Trophoblast cell (in vitro differentiated cells and primary cell): ENCODE measurements at regions not wholly inside any gene's neighbourhood (a gene's known extent, or its start where the extent isn't known, plus 50 kb on each side); places are given as distances from the start of the nearest gene placed in this dataset.

ENCODE experiments used
- DNase-seq, 2 donors: peaks; one replicate each; pipeline ENCODE4 v3.0.0-alpha.2; 2016
- H2AFZ ChIP-seq: 2 replicates; pipeline ENCODE4 v1.6.1; 2013; ENCODE audit warnings: low read length, moderate library complexity, mild to moderate bottlenecking; ENCODE audit not compliant: insufficient read depth, poor library complexity
- H2AK5ac ChIP-seq: 2 replicates; pipeline ENCODE4 v1.6.1; 2013; ENCODE audit warnings: mild to moderate bottlenecking, low read length
- H2BK120ac ChIP-seq: 2 replicates; pipeline ENCODE4 v1.6.1; 2013; ENCODE audit warnings: low read length, mild to moderate bottlenecking, moderate library complexity; ENCODE audit not compliant: insufficient read depth, poor library complexity
- H2BK12ac ChIP-seq: 2 replicates; pipeline ENCODE4 v1.6.1; 2013; ENCODE audit warnings: mild to moderate bottlenecking, low read length, moderate library complexity
- H2BK5ac ChIP-seq: 2 replicates; pipeline ENCODE4 v1.6.1; 2013; ENCODE audit warnings: low read length, low read depth, moderate library complexity, mild to moderate bottlenecking; ENCODE audit not compliant: poor library complexity
- H3K14ac ChIP-seq: 2 replicates; pipeline ENCODE4 v1.6.1; 2013; ENCODE audit warnings: mild to moderate bottlenecking, low read length
- H3K18ac ChIP-seq: 2 replicates; pipeline ENCODE4 v1.6.1; 2013; ENCODE audit warnings: mild to moderate bottlenecking, low read length
- H3K23ac ChIP-seq: 2 replicates; pipeline ENCODE4 v1.6.1; 2013; ENCODE audit warnings: low read length
- H3K27ac ChIP-seq: 2 replicates; pipeline ENCODE4 v1.5.1; 2013; ENCODE audit warnings: low read depth, mild to moderate bottlenecking, inconsistent platforms, low read length, moderate library complexity
- H3K27me3 ChIP-seq: 2 replicates; pipeline ENCODE4 v1.6.1; 2013; ENCODE audit warnings: inconsistent platforms, mild to moderate bottlenecking, low read length, moderate library complexity; ENCODE audit not compliant: insufficient read depth
- H3K36me3 ChIP-seq, 2 experiments: 1 replicate in 1 of 2; 2 replicates in 1 of 2; pipeline ENCODE4 v1.6.1; 2013; ENCODE audit warnings: low read length in 2 of 2, mild to moderate bottlenecking in 2 of 2, moderate library complexity in 1 of 2; ENCODE audit not compliant: insufficient read depth in 2 of 2, control insufficient read depth in 1 of 2
- H3K4ac ChIP-seq: 2 replicates; pipeline ENCODE4 v1.6.1; 2013; ENCODE audit warnings: low read depth, mild to moderate bottlenecking, low read length, moderate library complexity
- H3K4me1 ChIP-seq, 2 experiments: 1 replicate in 1 of 2; 2 replicates in 1 of 2; pipeline ENCODE4 v1.6.1; 2013; ENCODE audit warnings: low read length in 2 of 2, mild to moderate bottlenecking in 2 of 2, moderate library complexity in 1 of 2; ENCODE audit not compliant: insufficient read depth in 2 of 2, control insufficient read depth in 1 of 2
- H3K4me2 ChIP-seq: 2 replicates; pipeline ENCODE4 v1.6.1; 2013; ENCODE audit warnings: inconsistent platforms, mild to moderate bottlenecking, low read length, moderate library complexity
- H3K4me3 ChIP-seq: 2 replicates; pipeline ENCODE4 v1.5.1; 2013; ENCODE audit warnings: mild to moderate bottlenecking, low read depth, low read length, inconsistent platforms
- H3K79me1 ChIP-seq: one replicate; pipeline ENCODE4 v1.6.1; 2013; ENCODE audit warnings: low read length
- H3K79me2 ChIP-seq: 2 replicates; pipeline ENCODE4 v1.6.1; 2013; ENCODE audit warnings: low read length, mild to moderate bottlenecking; ENCODE audit not compliant: control insufficient read depth, insufficient read depth, poor library complexity
- H3K9ac ChIP-seq: 2 replicates; pipeline ENCODE4 v1.6.1; 2013; ENCODE audit warnings: mild to moderate bottlenecking, low read length
- H3K9me3 ChIP-seq: 2 replicates; pipeline ENCODE4 v1.6.1; 2013; ENCODE audit warnings: low read depth, mild to moderate bottlenecking, control low read depth, inconsistent platforms, low read length; ENCODE audit not compliant: insufficient read depth
- H4K12ac ChIP-seq: 2 replicates; pipeline ENCODE4 v1.6.1; 2013; ENCODE audit warnings: low read depth, mild to moderate bottlenecking, low read length, moderate library complexity
- H4K8ac ChIP-seq: 2 replicates; pipeline ENCODE4 v1.6.1; 2013; ENCODE audit warnings: low read depth, mild to moderate bottlenecking, low read length, moderate library complexity
- H4K91ac ChIP-seq: one replicate; pipeline ENCODE4 v1.6.1; 2013; ENCODE audit warnings: low read depth, mild to moderate bottlenecking, low read length, moderate library complexity
- WGBS: extraction: QIAGEN DNeasy Blood & Tissue Kit; methylation state at CpG from one replicate; pipeline ENCODE4 v1.1.7; 2013; ENCODE audit warnings: missing lambda C conversion rate; ENCODE audit not compliant: insufficient read length, insufficient coverage; ENCODE audit errors: extremely low coverage; 5-methylcytosine and 5-hydroxymethylcytosine counted together

GRCh38 chr16:64892835-64893785, 228.8 kb downstream of the CDH11 start:
- WGBS, result no CpG with 5 or more reads among the region's 11 CpGs
- H3K36me3 ChIP-seq, result no peaks in the 10 kb centered on the region

GRCh38 chr16:64889446-64889845, 232.4 kb downstream of the CDH11 start:
- H4K12ac ChIP-seq, result no peak overlapping the region
- no peak overlapping the region for H4K91ac ChIP-seq
- no peak overlapping the region for H3K4ac ChIP-seq
- H3K4me3 ChIP-seq, result no peak overlapping the region
- H3K14ac ChIP-seq, result no peak overlapping the region
- H2BK5ac ChIP-seq, result no peak overlapping the region
- no peak overlapping the region for H3K4me2 ChIP-seq
- H3K18ac ChIP-seq, result no peak overlapping the region
- WGBS, result no CpG with 5 or more reads among the region's 2 CpGs
- H3K23ac ChIP-seq, result no peak overlapping the region
- H2AK5ac ChIP-seq, result no peak overlapping the region
- no peak overlapping the region for H4K8ac ChIP-seq
- no peak overlapping the region for H2AFZ ChIP-seq
- H3K79me2 ChIP-seq, result no peaks in the 10 kb centered on the region
- H3K4me1 ChIP-seq, result no peaks in the 10 kb centered on the region
- H3K79me1 ChIP-seq, result peaks cover 2% of the 10 kb centered on the region
- no peaks in the 10 kb centered on the region for H3K36me3 ChIP-seq
- H2BK120ac ChIP-seq, result no peak overlapping the region
- H3K27ac ChIP-seq, result no peak overlapping the region
- no peak overlapping the region for H2BK12ac ChIP-seq
- H3K9ac ChIP-seq, result no peak overlapping the region
- H3K9me3 ChIP-seq, result no peaks in the 10 kb centered on the region
- DNase-seq, result no peak
- H3K27me3 ChIP-seq, result no peaks in the 10 kb centered on the region

More at GRCh38 chr16:64892835-64893785, 228.8 kb downstream of the CDH11 start:
- no peak overlapping the region for H2BK120ac ChIP-seq
- H4K12ac ChIP-seq, result no peak overlapping the region
- no peak overlapping the region for H3K14ac ChIP-seq
- H4K8ac ChIP-seq, result no peak overlapping the region
- no peak overlapping the region for H3K9ac ChIP-seq
- H3K27ac ChIP-seq, result no peak overlapping the region
- H3K4ac ChIP-seq, result no peak overlapping the region
- H3K4me3 ChIP-seq, result no peak overlapping the region
- peaks cover 2% of the 10 kb centered on the region for H3K79me1 ChIP-seq
- no peak overlapping the region for H4K91ac ChIP-seq
- no peak for DNase-seq
- H2AFZ ChIP-seq, result no peak overlapping the region
- H3K18ac ChIP-seq, result no peak overlapping the region
- H3K23ac ChIP-seq, result no peak overlapping the region
- H2BK12ac ChIP-seq, result no peak overlapping the region
- H3K4me2 ChIP-seq, result no peak overlapping the region
- H3K9me3 ChIP-seq, result no peaks in the 10 kb centered on the region
- H3K4me1 ChIP-seq, result no peaks in the 10 kb centered on the region
- no peaks in the 10 kb centered on the region for H3K79me2 ChIP-seq
- H3K27me3 ChIP-seq, result no peaks in the 10 kb centered on the region
- H2AK5ac ChIP-seq, result no peak overlapping the region
- no peak overlapping the region for H2BK5ac ChIP-seq

DNA sequence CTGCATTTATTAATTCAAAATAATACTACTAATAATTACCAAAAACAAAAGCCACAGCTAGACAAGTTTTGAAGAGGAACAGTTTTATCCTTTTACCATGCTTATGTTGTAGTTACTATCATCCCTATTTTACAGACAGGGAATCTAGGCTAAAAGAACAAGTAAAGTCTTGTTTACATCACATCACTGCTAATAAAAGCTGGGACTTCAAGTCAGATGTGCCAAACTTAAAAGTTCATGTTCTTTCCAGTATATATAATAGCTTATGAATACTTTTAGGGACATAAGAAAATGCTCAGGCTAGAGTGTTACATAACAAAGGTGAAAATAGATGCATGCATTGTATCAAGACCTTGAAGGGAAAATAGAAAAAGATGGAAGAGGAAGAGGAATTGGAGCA, 234.2 kb downstream of the CDH11 start:
- Histone ChIP-seq H3K36me3 (no peaks in the 10 kb centered on the region), H3K4me1 (no peaks in the 10 kb centered on the region), H2BK12ac (no peak overlapping the region), H4K8ac (no peak overlapping the region), H3K27ac (no peak overlapping the region), H3K79me2 (no peaks in the 10 kb centered on the region), H3K23ac (no peak overlapping the region), H4K12ac (no peak overlapping the region), H3K27me3 (no peaks in the 10 kb centered on the region), H3K79me1 (no peaks in the 10 kb centered on the region), H3K4me2 (no peak overlapping the region), H2BK5ac (no peak overlapping the region), H2BK120ac (no peak overlapping the region), H4K91ac (no peak overlapping the region), H2AK5ac (no peak overlapping the region), H3K9me3 (no peaks in the 10 kb centered on the region), H2AFZ (no peak overlapping the region), H3K18ac (no peak overlapping the region), H3K4ac (no peak overlapping the region), H3K14ac (no peak overlapping the region), H3K9ac (no peak overlapping the region), H3K4me3 (no peak overlapping the region)
- no peak for DNase-seq

DNA sequence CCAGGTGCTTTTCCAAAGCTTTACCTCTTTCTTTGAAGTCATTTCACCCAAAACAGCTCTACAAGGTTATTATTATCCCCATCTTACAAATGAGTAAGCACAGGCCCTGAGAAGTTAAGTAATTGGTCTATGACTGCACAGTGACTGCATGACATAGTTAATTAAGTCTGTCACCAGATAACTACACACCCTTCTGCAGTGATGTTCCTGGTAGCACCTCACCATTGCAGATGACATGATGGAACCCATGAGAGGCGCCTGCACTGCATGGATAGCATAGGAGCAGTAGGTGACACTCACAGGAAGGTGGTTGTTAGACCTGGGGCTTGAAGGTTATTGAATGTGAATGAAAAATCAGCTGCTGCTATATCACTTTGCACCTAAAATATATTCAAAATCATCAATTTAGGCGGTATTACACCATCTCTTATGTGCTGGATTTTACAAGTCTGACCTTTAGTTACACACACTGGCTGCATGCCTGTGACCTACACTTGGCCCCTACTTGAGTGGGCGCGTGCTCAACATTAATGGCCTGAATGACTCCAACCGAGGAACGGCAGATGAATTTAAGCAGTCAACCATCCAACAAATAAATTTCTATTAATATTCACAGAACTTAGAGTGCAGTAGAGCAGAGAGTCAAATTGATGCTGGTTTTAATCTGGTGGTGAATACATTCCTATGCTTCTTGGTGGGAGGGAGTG, 239.6 kb downstream of the CDH11 start:
- no peaks in the 10 kb centered on the region for H3K9me3 ChIP-seq

More for the DNA sequence above, 239.6 kb downstream of the CDH11 start:
- Histone ChIP-seq H3K4me1 (no peaks in the 10 kb centered on the region), H4K8ac (no peak overlapping the region), H3K27ac (no peak overlapping the region), H3K79me2 (no peaks in the 10 kb centered on the region), H3K27me3 (no peaks in the 10 kb centered on the region), H3K9ac (no peak overlapping the region), H3K4ac (no peak overlapping the region), H2AFZ (no peak overlapping the region), H3K4me2 (no peak overlapping the region), H3K4me3 (no peak overlapping the region), H4K12ac (no peak overlapping the region), H3K36me3 (no peaks in the 10 kb centered on the region), H3K23ac (no peak overlapping the region), H2BK12ac (no peak overlapping the region), H3K14ac (no peak overlapping the region), H2BK5ac (no peak overlapping the region), H2BK120ac (no peak overlapping the region), H3K18ac (no peak overlapping the region), H3K79me1 (no peaks in the 10 kb centered on the region), H2AK5ac (no peak overlapping the region), H4K91ac (no peak overlapping the region)
- WGBS, result no CpG with 5 or more reads among the region's 6 CpGs
- no peak for DNase-seq
